Ovary (tissue), 3 donors: ENCODE measurements at regions not wholly inside any gene's neighbourhood (a gene's known extent, or its start where the extent isn't known, plus 50 kb on each side); places are given as distances from the start of the nearest gene placed in this dataset.

ENCODE experiments used
- CTCF ChIP-seq, 3 donors: fragments of 450-650 bp in 2 of 3; fragments of 200-600 bp in 1 of 3; IDR thresholded peaks; one replicate each; pipeline versions ENCODE4 v1.5.1 to v1.8.0; 2016 to 2022; ENCODE audit warnings: antibody characterized with exemption in 3 of 3, mild to moderate bottlenecking in 1 of 3
- EP300 ChIP-seq: sonication (generic); formaldehyde crosslinking; IDR thresholded peaks from one replicate; pipeline ENCODE4 v1.6.1; 2017; ENCODE audit warnings: antibody characterized with exemption
- donor health status: DM: no; HTN: no; CAD: no.

GRCh38 chr17:62870030-62870541 lies 62.0 kb upstream of the MARCHF10 start:
- TF ChIP-seq CTCF (IDR thresholded peaks at IDR 0.05) (no peak), EP300 (no peak)
